Mesendoderm (in vitro differentiated cells): ENCODE measurements at regions not wholly inside any gene's neighbourhood (a gene's known extent, or its start where the extent isn't known, plus 50 kb on each side); places are given as distances from the start of the nearest gene placed in this dataset.

ENCODE experiments used
- DNase-seq: peaks from one replicate; pipeline ENCODE4 v3.0.0; 2013
- H2AK5ac ChIP-seq: 2 replicates; pipeline ENCODE4 v1.6.1; 2013; ENCODE audit warnings: low read length, inconsistent platforms
- H2BK120ac ChIP-seq: 2 replicates; pipeline ENCODE4 v1.6.1; 2013; ENCODE audit warnings: low read depth, mild to moderate bottlenecking, low read length, moderate library complexity, mixed read lengths
- H2BK15ac ChIP-seq: replicated peaks from 2 replicates; pipeline ENCODE4 v1.6.1; 2013; ENCODE audit warnings: low read depth, mild to moderate bottlenecking, moderate library complexity
- H2BK5ac ChIP-seq: 2 replicates; pipeline ENCODE4 v1.6.1; 2013; ENCODE audit warnings: low read length, inconsistent platforms
- H3K18ac ChIP-seq: 2 replicates; pipeline ENCODE4 v1.6.1; 2013; ENCODE audit warnings: mild to moderate bottlenecking, low read length, mixed read lengths
- H3K23ac ChIP-seq: one replicate; pipeline ENCODE4 v1.6.1; 2013; ENCODE audit warnings: low read length
- H3K27ac ChIP-seq: 2 replicates; pipeline ENCODE4 v1.5.1; 2013; ENCODE audit warnings: low read depth, mild to moderate bottlenecking, inconsistent platforms, low read length, moderate library complexity
- H3K27me3 ChIP-seq: 2 replicates; pipeline ENCODE4 v1.6.1; 2013; ENCODE audit warnings: low read length, control low read depth, mild to moderate bottlenecking, inconsistent platforms; ENCODE audit not compliant: insufficient read depth, poor library complexity
- H3K36me3 ChIP-seq: 2 replicates; pipeline ENCODE4 v1.6.1; 2013; ENCODE audit warnings: low read length, inconsistent platforms; ENCODE audit not compliant: control insufficient read depth, insufficient read depth
- H3K4ac ChIP-seq: one replicate; pipeline ENCODE4 v1.6.1; 2013; ENCODE audit warnings: low read depth, mild to moderate bottlenecking, low read length, moderate library complexity
- H3K4me1 ChIP-seq: 2 replicates; pipeline ENCODE4 v1.6.1; 2013; ENCODE audit warnings: low read depth, low read length, inconsistent platforms; ENCODE audit not compliant: control insufficient read depth
- H3K4me2 ChIP-seq: 2 replicates; pipeline ENCODE4 v1.6.1; 2013; ENCODE audit warnings: low read length
- H3K4me3 ChIP-seq: 2 replicates; pipeline ENCODE4 v1.5.1; 2013; ENCODE audit warnings: mild to moderate bottlenecking, low read length
- H3K56ac ChIP-seq: one replicate; pipeline ENCODE4 v1.6.1; 2013; ENCODE audit warnings: low read length
- H3K79me1 ChIP-seq: 2 replicates; pipeline ENCODE4 v1.6.1; 2013; ENCODE audit warnings: low read length, inconsistent platforms
- H3K79me2 ChIP-seq: 2 replicates; pipeline ENCODE4 v1.6.1; 2013; ENCODE audit warnings: mild to moderate bottlenecking, low read length; ENCODE audit not compliant: control insufficient read depth, insufficient read depth
- H3K9ac ChIP-seq: 2 replicates; pipeline ENCODE4 v1.6.1; 2013; ENCODE audit warnings: low read length, inconsistent platforms
- H4K5ac ChIP-seq: one replicate; pipeline ENCODE4 v1.6.1; 2013; ENCODE audit warnings: low read length
- H4K8ac ChIP-seq: one replicate; pipeline ENCODE4 v1.6.1; 2013; ENCODE audit warnings: low read depth, mild to moderate bottlenecking, control low read depth, low read length, moderate library complexity
- WGBS: extraction: QIAGEN DNeasy Blood & Tissue Kit; methylation state at CpG from one replicate; pipeline ENCODE4 v1.1.7; 2013; ENCODE audit warnings: low lambda C conversion rate, missing lambda C conversion rate; ENCODE audit not compliant: insufficient coverage; ENCODE audit errors: extremely low coverage; 5-methylcytosine and 5-hydroxymethylcytosine counted together

GRCh38 chr5:38607396-38607795, 51.0 kb upstream of the LIFR start:
- H4K8ac ChIP-seq = no peak overlapping the region
- peak overlapping the region; percentile 87 for H3K18ac ChIP-seq
- H3K4me1 ChIP-seq = peaks cover 16% of the 10 kb centered on the region
- H3K79me1 ChIP-seq = no peaks in the 10 kb centered on the region
- H2AK5ac ChIP-seq = no peak overlapping the region
- no peaks in the 10 kb centered on the region for H3K36me3 ChIP-seq
- no CpG with 5 or more reads among the region's 3 CpGs for WGBS
- no peak overlapping the region for H3K4me3 ChIP-seq
- no peak overlapping the region for H3K23ac ChIP-seq
- peak overlapping the region; percentile 25 for H2BK15ac ChIP-seq
- H3K56ac ChIP-seq = peak overlapping the region; percentile 47
- H3K27me3 ChIP-seq = no peaks in the 10 kb centered on the region
- peak overlapping the region; percentile 14 for H2BK120ac ChIP-seq
- no peak overlapping the region for H3K9ac ChIP-seq
- no peak overlapping the region for H4K5ac ChIP-seq
- DNase-seq = no peak
- peak overlapping the region; percentile 26 for H2BK5ac ChIP-seq
- no peak overlapping the region for H3K4me2 ChIP-seq
- H3K27ac ChIP-seq = no peak overlapping the region
- no peaks in the 10 kb centered on the region for H3K79me2 ChIP-seq
- H3K4ac ChIP-seq = peak overlapping the region; percentile 52

GRCh38 chr5:38607930-38608564, 51.6 kb upstream of the LIFR start:
- peaks cover 16% of the 10 kb centered on the region for H3K4me1 ChIP-seq
- H3K36me3 ChIP-seq = no peaks in the 10 kb centered on the region
- no peak overlapping the region for H3K56ac ChIP-seq
- H3K79me2 ChIP-seq = no peaks in the 10 kb centered on the region
- no peaks in the 10 kb centered on the region for H3K79me1 ChIP-seq
- no peak overlapping the region for H3K4me2 ChIP-seq
- no peak overlapping the region for H2BK120ac ChIP-seq
- no peak overlapping the region for H3K4ac ChIP-seq
- H3K27me3 ChIP-seq = no peaks in the 10 kb centered on the region
- H4K8ac ChIP-seq = no peak overlapping the region
- H4K5ac ChIP-seq = no peak overlapping the region
- no peak overlapping the region for H3K23ac ChIP-seq
- H2BK15ac ChIP-seq = peak overlapping the region; percentile 25
- H3K4me3 ChIP-seq = no peak overlapping the region
- DNase-seq = no peak
- H3K18ac ChIP-seq = no peak overlapping the region
- H2BK5ac ChIP-seq = no peak overlapping the region
- no peak overlapping the region for H3K9ac ChIP-seq
- WGBS = no CpG with 5 or more reads among the region's 5 CpGs
- no peak overlapping the region for H3K27ac ChIP-seq
- H2AK5ac ChIP-seq = no peak overlapping the region

GRCh38 chr5:38608874-38609273, 52.4 kb upstream of the LIFR start:
- Histone ChIP-seq H2BK15ac (no peak overlapping the region), H3K23ac (no peak overlapping the region), H3K36me3 (no peaks in the 10 kb centered on the region), H3K9ac (no peak overlapping the region), H3K4me1 (peaks cover 16% of the 10 kb centered on the region), H3K27ac (no peak overlapping the region), H3K18ac (peak overlapping the region; percentile 78), H2BK5ac (no peak overlapping the region), H3K27me3 (no peaks in the 10 kb centered on the region), H2BK120ac (no peak overlapping the region), H3K4ac (no peak overlapping the region), H2AK5ac (no peak overlapping the region), H4K8ac (no peak overlapping the region), H3K4me3 (no peak overlapping the region), H3K79me1 (no peaks in the 10 kb centered on the region), H3K56ac (no peak overlapping the region), H3K4me2 (no peak overlapping the region), H4K5ac (no peak overlapping the region), H3K79me2 (no peaks in the 10 kb centered on the region)
- no CpG with 5 or more reads among the region's 1 CpG for WGBS
- peak; percentile 41 for DNase-seq

GRCh38 chr5:38612851-38613250, 56.4 kb upstream of the LIFR start:
- no peak overlapping the region for H3K4ac ChIP-seq
- H2AK5ac ChIP-seq = peak overlapping the region; percentile 94
- no peak overlapping the region for H3K23ac ChIP-seq

GRCh38 chr5:38613490-38613889, 57.0 kb upstream of the LIFR start:
- DNase-seq = no peak
- H4K5ac ChIP-seq = no peak overlapping the region
- H3K27ac ChIP-seq = no peak overlapping the region
- H4K8ac ChIP-seq = no peak overlapping the region
- H3K79me1 ChIP-seq = no peaks in the 10 kb centered on the region
- no peak overlapping the region for H3K4me3 ChIP-seq
- no peak overlapping the region for H3K56ac ChIP-seq
- H2BK15ac ChIP-seq = no peak overlapping the region
- no peaks in the 10 kb centered on the region for H3K27me3 ChIP-seq
- H2BK120ac ChIP-seq = peak overlapping the region; percentile 45
- H3K4ac ChIP-seq = no peak overlapping the region
- H3K23ac ChIP-seq = no peak overlapping the region
- H3K9ac ChIP-seq = no peak overlapping the region
- no peaks in the 10 kb centered on the region for H3K36me3 ChIP-seq
- H3K79me2 ChIP-seq = no peaks in the 10 kb centered on the region
- no peak overlapping the region for H3K4me2 ChIP-seq
- no CpG with 5 or more reads among the region's 3 CpGs for whole genome bisulfite sequencing
- H3K4me1 ChIP-seq = peaks cover 12% of the 10 kb centered on the region
- H3K18ac ChIP-seq = no peak overlapping the region
- no peak overlapping the region for H2AK5ac ChIP-seq
- H2BK5ac ChIP-seq = no peak overlapping the region

More at GRCh38 chr5:38612851-38613250, 56.4 kb upstream of the LIFR start:
- Histone ChIP-seq H3K18ac (peak overlapping the region; percentile 92), H2BK120ac (no peak overlapping the region), H2BK5ac (peak overlapping the region; percentile 20), H3K56ac (no peak overlapping the region), H3K9ac (no peak overlapping the region), H4K5ac (no peak overlapping the region), H3K79me1 (no peaks in the 10 kb centered on the region), H3K79me2 (no peaks in the 10 kb centered on the region), H3K4me2 (no peak overlapping the region), H4K8ac (no peak overlapping the region), H3K4me1 (peaks cover 12% of the 10 kb centered on the region), H2BK15ac (peak overlapping the region; percentile 85), H3K36me3 (no peaks in the 10 kb centered on the region), H3K27me3 (no peaks in the 10 kb centered on the region), H3K27ac (no peak overlapping the region), H3K4me3 (no peak overlapping the region)
- DNase-seq = no peak
